Body of pancreas (tissue), 4 donors: ENCODE measurements at regions not wholly inside any gene's neighbourhood (a gene's known extent, or its start where the extent isn't known, plus 50 kb on each side); places are given as distances from the start of the nearest gene placed in this dataset.
"Not testable (repeated sequence)": the region's sequence is repeated elsewhere in the genome, so short reads cannot be mapped to it uniquely, and the experiment has no call there.

Source experiments
- ATAC-seq: fragments of 150-250 bp; one replicate; pipeline ENCODE4 v1.9.1; 2016
- DNase-seq, 4 donors: peaks; one replicate each; pipeline ENCODE4 v3.0.0-alpha.2; 2019
- H3K27ac ChIP-seq, 4 donors: fragments of 200-600 bp; sonication (generic); 1 replicate in 3 of 4; 2 replicates in 1 of 4; pipeline versions ENCODE4 v1.5.1 to v1.6.1; 2016 to 2019; ENCODE audit warnings: mild to moderate bottlenecking in 1 of 4, mixed read lengths in 1 of 4, moderate library complexity in 1 of 4
- H3K27me3 ChIP-seq, 2 donors: fragments of 200-600 bp; sonication (generic); one replicate each; pipeline ENCODE4 v1.6.0; 2016; ENCODE audit warnings: mild to moderate bottlenecking in 1 of 2
- H3K36me3 ChIP-seq, 2 donors: fragments of 200-600 bp; sonication (generic); replicated peaks in 1 of 2; 2 replicates each; pipeline ENCODE4 v1.5.1; 2016; ENCODE audit warnings: low read depth in 2 of 2; ENCODE audit not compliant: insufficient read depth in 1 of 2
- H3K4me1 ChIP-seq: fragments of 200-600 bp; sonication (generic); one replicate; pipeline ENCODE4 v1.6.0; 2016
- H3K4me3 ChIP-seq, 2 donors: fragments of 200-600 bp; sonication (generic); 1 replicate in 1 of 2; 2 replicates in 1 of 2; pipeline ENCODE4 v1.5.1; 2016 to 2019
- H3K9me3 ChIP-seq, 3 donors: fragments of 200-600 bp; sonication (generic); 1 replicate in 2 of 3; 2 replicates in 1 of 3; pipeline ENCODE4 v1.5.1; 2016
- POLR2A ChIP-seq, 3 donors: fragments of 450-650 bp; IDR thresholded peaks; one replicate each; pipeline ENCODE4 v1.6.1; 2016; ENCODE audit warnings: antibody characterized with exemption in 3 of 3, mild to moderate bottlenecking in 2 of 3
- WGBS, 2 donors: methylation state at CpG; one replicate each; pipeline ENCODE4 v1.1.5; 2017; 5-methylcytosine and 5-hydroxymethylcytosine counted together
- intact Hi-C: fragments of 100-400 bp; cut with DNase I; formaldehyde crosslinking; loops from one replicate; pipeline ENCODE4 v1.15.1; 2023
- TF ChIP-seq, protein P1 (sequence below), 7 experiments: fragments of 450-650 bp in 4 of 7; fragments of 200-600 bp in 3 of 7; sonication (generic) in 3 of 7; IDR thresholded peaks; one replicate each; pipeline ENCODE4 v1.5.1; 2016 to 2019; ENCODE audit warnings: antibody characterized with exemption in 7 of 7

GRCh38 chr16:86349338-86349900, 160.9 kb upstream of the FOXF1 start:
- DNase-seq (no peak), ATAC-seq (no peak)
- no peaks in the 10 kb centered on the region for H3K27me3 ChIP-seq
- H3K4me1 ChIP-seq, result no peaks in the 10 kb centered on the region
- H3K4me3 ChIP-seq, result no peak overlapping the region
- 54 to 61% methylated on average over 4 to 5 of the region's 5 CpGs for WGBS, 2 donors
- no peak for TF ChIP-seq POLR2A (IDR thresholded peaks at IDR 0.05)
- TF ChIP-seq, protein P1, sequence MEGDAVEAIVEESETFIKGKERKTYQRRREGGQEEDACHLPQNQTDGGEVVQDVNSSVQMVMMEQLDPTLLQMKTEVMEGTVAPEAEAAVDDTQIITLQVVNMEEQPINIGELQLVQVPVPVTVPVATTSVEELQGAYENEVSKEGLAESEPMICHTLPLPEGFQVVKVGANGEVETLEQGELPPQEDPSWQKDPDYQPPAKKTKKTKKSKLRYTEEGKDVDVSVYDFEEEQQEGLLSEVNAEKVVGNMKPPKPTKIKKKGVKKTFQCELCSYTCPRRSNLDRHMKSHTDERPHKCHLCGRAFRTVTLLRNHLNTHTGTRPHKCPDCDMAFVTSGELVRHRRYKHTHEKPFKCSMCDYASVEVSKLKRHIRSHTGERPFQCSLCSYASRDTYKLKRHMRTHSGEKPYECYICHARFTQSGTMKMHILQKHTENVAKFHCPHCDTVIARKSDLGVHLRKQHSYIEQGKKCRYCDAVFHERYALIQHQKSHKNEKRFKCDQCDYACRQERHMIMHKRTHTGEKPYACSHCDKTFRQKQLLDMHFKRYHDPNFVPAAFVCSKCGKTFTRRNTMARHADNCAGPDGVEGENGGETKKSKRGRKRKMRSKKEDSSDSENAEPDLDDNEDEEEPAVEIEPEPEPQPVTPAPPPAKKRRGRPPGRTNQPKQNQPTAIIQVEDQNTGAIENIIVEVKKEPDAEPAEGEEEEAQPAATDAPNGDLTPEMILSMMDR (IDR thresholded peaks at IDR 0.05), result no peak
- no peaks in the 10 kb centered on the region for H3K36me3 ChIP-seq
- intact Hi-C loops, result no loop called here
- H3K9me3 ChIP-seq, result no peaks in the 10 kb centered on the region
- no peak overlapping the region for H3K27ac ChIP-seq

- H3K4me1 ChIP-seq, result no peaks in the 10 kb centered on the region
- TF ChIP-seq, protein P1 (IDR thresholded peaks at IDR 0.05), result no peak
- no peak for TF ChIP-seq POLR2A (IDR thresholded peaks at IDR 0.05)
- WGBS, 2 donors, result 46 to 53% methylated on average over 5 of the region's 5 CpGs
Measured at GRCh38 chr16:86350289-86350688, 160.0 kb upstream of the FOXF1 start.

GRCh38 chr16:86351041-86351784, 159.1 kb upstream of the FOXF1 start:
- DNase-seq, result no peak
- H3K27ac ChIP-seq, result no peak overlapping the region
- peaks cover 0 to 8% (median 0%) of the 10 kb centered on the region in 3 donors for H3K9me3 ChIP-seq
- no peaks in the 10 kb centered on the region for H3K36me3 ChIP-seq
- ATAC-seq, result no peak
- 52 to 64% methylated on average over 17 to 20 of the region's 20 CpGs for WGBS, 2 donors
- no peak for TF ChIP-seq POLR2A (IDR thresholded peaks at IDR 0.05)
- TF ChIP-seq, protein P1 (IDR thresholded peaks at IDR 0.05), result no peak
- H3K27me3 ChIP-seq, result no peaks in the 10 kb centered on the region
- intact Hi-C loops, result no loop called here
- no peaks in the 10 kb centered on the region for H3K4me1 ChIP-seq
- no peak overlapping the region for H3K4me3 ChIP-seq

More at GRCh38 chr16:86350289-86350688, 160.0 kb upstream of the FOXF1 start:
- DNase-seq (no peak), ATAC-seq (no peak)
- no peaks in the 10 kb centered on the region for H3K27me3 ChIP-seq
- H3K4me3 ChIP-seq, result no peak overlapping the region
- H3K36me3 ChIP-seq, result no peaks in the 10 kb centered on the region
- no peaks in the 10 kb centered on the region for H3K9me3 ChIP-seq
- H3K27ac ChIP-seq, result no peak overlapping the region
- intact Hi-C loops, result no loop called here

- H3K4me1 ChIP-seq, H3K4me3 ChIP-seq, intact Hi-C loops, DNase-seq, ATAC-seq, H3K36me3 ChIP-seq, H3K27ac ChIP-seq, H3K27me3 ChIP-seq, H3K9me3 ChIP-seq: not testable (repeated sequence)
- WGBS, 2 donors, result 44 to 52% methylated on average over 10 of the region's 10 CpGs
Measured at GRCh38 chr16:86351785-86352139, 158.6 kb upstream of the FOXF1 start.

GRCh38 chr16:86353148-86353547, 157.2 kb upstream of the FOXF1 start:
- no peak overlapping the region for H3K27ac ChIP-seq
- H3K9me3 ChIP-seq, result peaks cover 0 to 10% (median 0%) of the 10 kb centered on the region in 3 donors
- no peaks in the 10 kb centered on the region for H3K36me3 ChIP-seq
- WGBS, 2 donors, result 56 to 61% methylated on average over 11 of the region's 11 CpGs
- TF ChIP-seq, protein P1 (IDR thresholded peaks at IDR 0.05), result no peak
- DNase-seq (no peak), ATAC-seq (no peak)
- H3K4me1 ChIP-seq, result no peaks in the 10 kb centered on the region
- intact Hi-C loops, result no loop called here
- H3K4me3 ChIP-seq, result no peak overlapping the region
- no peaks in the 10 kb centered on the region for H3K27me3 ChIP-seq
